ENCODE measurements at regions not wholly inside any gene's neighbourhood (a gene's known extent, or its start where the extent isn't known, plus 50 kb on each side); places are given as distances from the start of the nearest gene placed in this dataset.

GRCh38 chr9:90340421-90340820 lies 302.2 kb downstream of the DIRAS2 start:
- H3K27me3 ChIP-seq (ENCODE audit: control insufficient read depth, insufficient read depth, low read length) = no peaks in the 10 kb centered on the region
- H3K36me3 ChIP-seq (ENCODE audit: control insufficient read depth, insufficient read depth, low read length) = no peaks in the 10 kb centered on the region
- H3K4me3 ChIP-seq (ENCODE audit: low read length) = no peak overlapping the region
- no peaks in the 10 kb centered on the region for H3K9me3 ChIP-seq (ENCODE audit: control insufficient read depth, low read length)
- H3K9ac ChIP-seq (ENCODE audit: low read length) = no peak overlapping the region
- no peaks in the 10 kb centered on the region for H3K4me1 ChIP-seq (ENCODE audit: control insufficient read depth, insufficient read depth, low read length)

- Histone ChIP-seq H3K27me3 (ENCODE audit: control insufficient read depth, insufficient read depth, low read length) (no peaks in the 10 kb centered on the region), H3K9ac (ENCODE audit: low read length) (no peak overlapping the region), H3K4me1 (ENCODE audit: control insufficient read depth, insufficient read depth, low read length) (no peaks in the 10 kb centered on the region), H3K36me3 (ENCODE audit: control insufficient read depth, insufficient read depth, low read length) (no peaks in the 10 kb centered on the region), H3K9me3 (ENCODE audit: control insufficient read depth, low read length) (no peaks in the 10 kb centered on the region), H3K4me3 (ENCODE audit: low read length) (no peak overlapping the region)
Measured at GRCh38 chr9:90342607-90343006, 300.0 kb downstream of the DIRAS2 start.

- no peaks in the 10 kb centered on the region for H3K4me1 ChIP-seq (ENCODE audit: control insufficient read depth, insufficient read depth, low read length)
Measured at GRCh38 chr9:90343366-90343765, 299.3 kb downstream of the DIRAS2 start.

GRCh38 chr9:90343991-90344390 lies 298.6 kb downstream of the DIRAS2 start:
- H3K9me3 ChIP-seq (ENCODE audit: control insufficient read depth, low read length) = no peaks in the 10 kb centered on the region
- no peak overlapping the region for H3K4me3 ChIP-seq (ENCODE audit: low read length)
- H3K9ac ChIP-seq (ENCODE audit: low read length) = no peak overlapping the region
- no peaks in the 10 kb centered on the region for H3K27me3 ChIP-seq (ENCODE audit: control insufficient read depth, insufficient read depth, low read length)
- no peaks in the 10 kb centered on the region for H3K36me3 ChIP-seq (ENCODE audit: control insufficient read depth, insufficient read depth, low read length)
- no peaks in the 10 kb centered on the region for H3K4me1 ChIP-seq (ENCODE audit: control insufficient read depth, insufficient read depth, low read length)

More at GRCh38 chr9:90343366-90343765, 299.3 kb downstream of the DIRAS2 start:
- Histone ChIP-seq H3K4me3 (ENCODE audit: low read length) (no peak overlapping the region), H3K36me3 (ENCODE audit: control insufficient read depth, insufficient read depth, low read length) (no peaks in the 10 kb centered on the region), H3K9ac (ENCODE audit: low read length) (no peak overlapping the region), H3K27me3 (ENCODE audit: control insufficient read depth, insufficient read depth, low read length) (no peaks in the 10 kb centered on the region), H3K9me3 (ENCODE audit: control insufficient read depth, low read length) (no peaks in the 10 kb centered on the region)

GRCh38 chr9:90365666-90366065 lies 277.0 kb downstream of the DIRAS2 start:
- Histone ChIP-seq H3K9me3 (ENCODE audit: control insufficient read depth, low read length) (no peaks in the 10 kb centered on the region), H3K36me3 (ENCODE audit: control insufficient read depth, insufficient read depth, low read length) (no peaks in the 10 kb centered on the region), H3K4me3 (ENCODE audit: low read length) (no peak overlapping the region), H3K27me3 (ENCODE audit: control insufficient read depth, insufficient read depth, low read length) (no peaks in the 10 kb centered on the region), H3K4me1 (ENCODE audit: control insufficient read depth, insufficient read depth, low read length) (no peaks in the 10 kb centered on the region), H3K9ac (ENCODE audit: low read length) (no peak overlapping the region)

GRCh38 chr9:90368241-90368640 lies 274.4 kb downstream of the DIRAS2 start:
- Histone ChIP-seq H3K9ac (ENCODE audit: low read length) (no peak overlapping the region), H3K36me3 (ENCODE audit: control insufficient read depth, insufficient read depth, low read length) (no peaks in the 10 kb centered on the region), H3K4me3 (ENCODE audit: low read length) (no peak overlapping the region), H3K4me1 (ENCODE audit: control insufficient read depth, insufficient read depth, low read length) (no peaks in the 10 kb centered on the region), H3K27me3 (ENCODE audit: control insufficient read depth, insufficient read depth, low read length) (no peaks in the 10 kb centered on the region), H3K9me3 (ENCODE audit: control insufficient read depth, low read length) (no peaks in the 10 kb centered on the region)

GRCh38 chr9:90368928-90369327 lies 273.7 kb downstream of the DIRAS2 start:
- Histone ChIP-seq H3K9ac (ENCODE audit: low read length) (no peak overlapping the region), H3K36me3 (ENCODE audit: control insufficient read depth, insufficient read depth, low read length) (no peaks in the 10 kb centered on the region), H3K4me3 (ENCODE audit: low read length) (no peak overlapping the region), H3K9me3 (ENCODE audit: control insufficient read depth, low read length) (no peaks in the 10 kb centered on the region), H3K4me1 (ENCODE audit: control insufficient read depth, insufficient read depth, low read length) (no peaks in the 10 kb centered on the region), H3K27me3 (ENCODE audit: control insufficient read depth, insufficient read depth, low read length) (no peaks in the 10 kb centered on the region)

GRCh38 chr9:90379771-90380170 lies 262.9 kb downstream of the DIRAS2 start:
- H3K27me3 ChIP-seq (ENCODE audit: control insufficient read depth, insufficient read depth, low read length) = no peaks in the 10 kb centered on the region
- no peak overlapping the region for H3K4me3 ChIP-seq (ENCODE audit: low read length)
- no peaks in the 10 kb centered on the region for H3K36me3 ChIP-seq (ENCODE audit: control insufficient read depth, insufficient read depth, low read length)
- H3K9ac ChIP-seq (ENCODE audit: low read length) = no peak overlapping the region
- no peaks in the 10 kb centered on the region for H3K9me3 ChIP-seq (ENCODE audit: control insufficient read depth, low read length)
- H3K4me1 ChIP-seq (ENCODE audit: control insufficient read depth, insufficient read depth, low read length) = no peaks in the 10 kb centered on the region

GRCh38 chr9:90385146-90385545 lies 257.5 kb downstream of the DIRAS2 start:
- Histone ChIP-seq H3K36me3 (ENCODE audit: control insufficient read depth, insufficient read depth, low read length) (no peaks in the 10 kb centered on the region), H3K9me3 (ENCODE audit: control insufficient read depth, low read length) (no peaks in the 10 kb centered on the region), H3K9ac (ENCODE audit: low read length) (no peak overlapping the region), H3K27me3 (ENCODE audit: control insufficient read depth, insufficient read depth, low read length) (no peaks in the 10 kb centered on the region), H3K4me3 (ENCODE audit: low read length) (no peak overlapping the region), H3K4me1 (ENCODE audit: control insufficient read depth, insufficient read depth, low read length) (no peaks in the 10 kb centered on the region)

GRCh38 chr9:90393365-90394152 lies 249.1 kb downstream of the DIRAS2 start:
- Histone ChIP-seq H3K9me3 (ENCODE audit: control insufficient read depth, low read length) (no peaks in the 10 kb centered on the region), H3K27me3 (ENCODE audit: control insufficient read depth, insufficient read depth, low read length) (no peaks in the 10 kb centered on the region), H3K4me1 (ENCODE audit: control insufficient read depth, insufficient read depth, low read length) (no peaks in the 10 kb centered on the region), H3K36me3 (ENCODE audit: control insufficient read depth, insufficient read depth, low read length) (no peaks in the 10 kb centered on the region), H3K4me3 (ENCODE audit: low read length) (no peak overlapping the region), H3K9ac (ENCODE audit: low read length) (no peak overlapping the region)

GRCh38 chr9:90394871-90395270 lies 247.8 kb downstream of the DIRAS2 start:
- H3K9ac ChIP-seq (ENCODE audit: low read length) = no peak overlapping the region
- no peak overlapping the region for H3K4me3 ChIP-seq (ENCODE audit: low read length)
- no peaks in the 10 kb centered on the region for H3K9me3 ChIP-seq (ENCODE audit: control insufficient read depth, low read length)
- no peaks in the 10 kb centered on the region for H3K27me3 ChIP-seq (ENCODE audit: control insufficient read depth, insufficient read depth, low read length)
- no peaks in the 10 kb centered on the region for H3K4me1 ChIP-seq (ENCODE audit: control insufficient read depth, insufficient read depth, low read length)
- no peaks in the 10 kb centered on the region for H3K36me3 ChIP-seq (ENCODE audit: control insufficient read depth, insufficient read depth, low read length)

- Histone ChIP-seq H3K9ac (ENCODE audit: low read length) (no peak overlapping the region), H3K4me3 (ENCODE audit: low read length) (no peak overlapping the region), H3K27me3 (ENCODE audit: control insufficient read depth, insufficient read depth, low read length) (no peaks in the 10 kb centered on the region)
Measured at GRCh38 chr9:90400091-90400490, 242.5 kb downstream of the DIRAS2 start.

GRCh38 chr9:90408659-90409058 lies 234.0 kb downstream of the DIRAS2 start:
- no peak overlapping the region for H3K9ac ChIP-seq (ENCODE audit: low read length)
- no peaks in the 10 kb centered on the region for H3K4me1 ChIP-seq (ENCODE audit: control insufficient read depth, insufficient read depth, low read length)
- H3K36me3 ChIP-seq (ENCODE audit: control insufficient read depth, insufficient read depth, low read length) = no peaks in the 10 kb centered on the region
- H3K27me3 ChIP-seq (ENCODE audit: control insufficient read depth, insufficient read depth, low read length) = no peaks in the 10 kb centered on the region
- no peak overlapping the region for H3K4me3 ChIP-seq (ENCODE audit: low read length)
- H3K9me3 ChIP-seq (ENCODE audit: control insufficient read depth, low read length) = peaks cover 5% of the 10 kb centered on the region

More at GRCh38 chr9:90400091-90400490, 242.5 kb downstream of the DIRAS2 start:
- Histone ChIP-seq H3K36me3 (ENCODE audit: control insufficient read depth, insufficient read depth, low read length) (no peaks in the 10 kb centered on the region), H3K4me1 (ENCODE audit: control insufficient read depth, insufficient read depth, low read length) (no peaks in the 10 kb centered on the region), H3K9me3 (ENCODE audit: control insufficient read depth, low read length) (no peaks in the 10 kb centered on the region)
